Activated CD8-positive, alpha-beta T cell treated with anti-CD3 and anti-CD28 coated beads for 36 hours (primary cell): ENCODE measurements at regions not wholly inside any gene's neighbourhood (a gene's known extent, or its start where the extent isn't known, plus 50 kb on each side); places are given as distances from the start of the nearest gene placed in this dataset.

Experiments used
- ATAC-seq: fragments of 200-7000 bp; cut with Tn5 transposase; one replicate; pipeline ENCODE4 v1.10.0; 2021; ENCODE audit warnings: mild to moderate bottlenecking, moderate library complexity
- CTCF ChIA-PET: fragments of 350-600 bp; sonication (Branson Sonifier 250); formaldehyde crosslinking; loops from one replicate; lab custom pipeline; 2021; ENCODE audit warnings: antibody characterized with exemption; lab: Charles Lee
- POLR2A ChIA-PET: fragments of 350-600 bp; sonication (Branson Sonifier 250); formaldehyde crosslinking; loops from one replicate; lab custom pipeline; 2021; ENCODE audit warnings: antibody characterized with exemption; lab: Charles Lee
- DNase-seq: peaks from one replicate; pipeline ENCODE4 v3.0.0-alpha.2; 2020
- H3K27ac Mint-ChIP-seq: one replicate; pipeline ENCODE4 v1.8.0; 2021; ENCODE audit warnings: mild to moderate bottlenecking, mixed read lengths
- H3K27me3 Mint-ChIP-seq: one replicate; pipeline ENCODE4 v1.8.0; 2021; ENCODE audit warnings: mixed read lengths
- H3K36me3 Mint-ChIP-seq: one replicate; pipeline ENCODE4 v1.8.0; 2021; ENCODE audit warnings: low read depth, mixed read lengths
- H3K4me1 Mint-ChIP-seq: one replicate; pipeline ENCODE4 v1.8.0; 2021; ENCODE audit warnings: low read depth, mixed read lengths
- H3K4me3 Mint-ChIP-seq: one replicate; pipeline ENCODE4 v1.8.0; 2021; ENCODE audit warnings: mild to moderate bottlenecking, moderate library complexity, mixed read lengths
- H3K9me3 Mint-ChIP-seq: one replicate; pipeline ENCODE4 v1.8.0; 2021; ENCODE audit warnings: mixed read lengths
- intact Hi-C: fragments of 100-400 bp; cut with micrococcal nuclease; formaldehyde crosslinking; loops from one replicate; pipeline ENCODE4 v1.10.0; 2022
- TF ChIP-seq, protein P1 (sequence below): fragments of 200-600 bp; IDR thresholded peaks from one replicate; pipeline ENCODE4 v1.8.0; 2022; ENCODE audit warnings: antibody characterized with exemption, mild to moderate bottlenecking

DNA sequence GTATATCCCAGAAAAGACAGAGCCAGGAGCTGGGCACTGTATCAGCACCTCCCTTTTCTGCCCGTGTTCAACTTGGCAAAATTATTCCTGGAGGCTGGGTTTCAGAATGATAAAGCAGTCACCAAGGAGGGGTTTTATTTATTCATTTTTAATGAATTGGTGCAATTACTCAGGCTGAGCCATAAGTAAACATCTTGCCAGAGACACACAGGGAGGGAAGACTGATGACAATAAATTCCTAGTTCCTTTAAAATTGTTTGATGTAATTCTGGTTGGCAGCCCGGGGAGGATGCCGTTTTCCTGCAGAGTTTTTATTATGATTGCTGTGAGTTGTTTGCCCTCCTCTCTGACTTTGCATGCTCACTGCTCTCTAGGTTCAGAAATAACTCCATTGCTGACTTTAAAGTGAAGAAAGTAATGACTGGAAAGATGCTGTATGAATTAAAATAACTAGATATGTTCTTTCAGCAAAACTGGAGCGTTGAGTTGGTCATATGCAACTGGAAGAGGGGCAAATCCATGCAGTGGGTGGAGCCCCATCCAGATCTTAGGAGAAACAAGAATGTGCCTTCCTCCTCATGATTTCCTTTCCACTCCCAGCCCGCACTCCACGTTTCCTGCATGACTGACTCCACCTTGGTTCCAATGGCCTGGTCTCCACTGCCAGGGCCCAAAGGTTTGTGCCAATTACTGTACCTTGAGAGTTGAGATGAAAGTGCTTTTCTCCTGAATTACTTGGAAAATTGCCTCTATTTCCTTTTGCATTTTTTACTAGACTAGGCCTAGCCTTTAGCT, 182.1 kb downstream of the RFC3 start:
- CTCF ChIA-PET = no interaction called here
- no peaks in the 10 kb centered on the region for H3K9me3 Mint-ChIP-seq

DNA sequence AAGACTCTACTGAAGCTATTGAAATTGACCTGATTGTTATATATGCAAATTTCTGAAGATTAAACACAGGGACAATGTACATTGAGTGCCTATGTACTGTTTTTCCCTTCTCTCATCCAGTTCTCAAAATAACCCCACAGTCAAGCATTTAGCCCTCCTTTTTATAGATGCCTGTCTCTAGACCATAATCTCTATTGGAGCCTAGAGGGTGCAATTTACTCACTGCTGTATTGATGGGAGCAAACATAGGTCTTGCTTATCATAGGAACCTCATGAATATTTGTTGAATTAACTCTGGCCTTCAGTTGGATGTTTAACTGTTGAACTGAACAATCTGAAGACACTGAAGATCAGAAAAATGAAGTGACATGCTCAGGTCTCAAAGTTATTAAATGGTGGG, 183.0 kb downstream of the RFC3 start:
- no peak for ATAC-seq
- TF ChIP-seq, protein P1, sequence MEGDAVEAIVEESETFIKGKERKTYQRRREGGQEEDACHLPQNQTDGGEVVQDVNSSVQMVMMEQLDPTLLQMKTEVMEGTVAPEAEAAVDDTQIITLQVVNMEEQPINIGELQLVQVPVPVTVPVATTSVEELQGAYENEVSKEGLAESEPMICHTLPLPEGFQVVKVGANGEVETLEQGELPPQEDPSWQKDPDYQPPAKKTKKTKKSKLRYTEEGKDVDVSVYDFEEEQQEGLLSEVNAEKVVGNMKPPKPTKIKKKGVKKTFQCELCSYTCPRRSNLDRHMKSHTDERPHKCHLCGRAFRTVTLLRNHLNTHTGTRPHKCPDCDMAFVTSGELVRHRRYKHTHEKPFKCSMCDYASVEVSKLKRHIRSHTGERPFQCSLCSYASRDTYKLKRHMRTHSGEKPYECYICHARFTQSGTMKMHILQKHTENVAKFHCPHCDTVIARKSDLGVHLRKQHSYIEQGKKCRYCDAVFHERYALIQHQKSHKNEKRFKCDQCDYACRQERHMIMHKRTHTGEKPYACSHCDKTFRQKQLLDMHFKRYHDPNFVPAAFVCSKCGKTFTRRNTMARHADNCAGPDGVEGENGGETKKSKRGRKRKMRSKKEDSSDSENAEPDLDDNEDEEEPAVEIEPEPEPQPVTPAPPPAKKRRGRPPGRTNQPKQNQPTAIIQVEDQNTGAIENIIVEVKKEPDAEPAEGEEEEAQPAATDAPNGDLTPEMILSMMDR = no peak
- CTCF ChIA-PET = no interaction called here
- Mint-ChIP-seq H3K27me3 (peaks cover 2% of the 10 kb centered on the region), H3K4me1 (no peaks in the 10 kb centered on the region), H3K4me3 (no peak overlapping the region), H3K27ac (no peak overlapping the region), H3K9me3 (no peaks in the 10 kb centered on the region), H3K36me3 (no peaks in the 10 kb centered on the region)
- intact Hi-C loops = no loop called here
- no peak for DNase-seq
- POLR2A ChIA-PET = no interaction called here

More for the DNA sequence above, 182.1 kb downstream of the RFC3 start:
- H3K36me3 Mint-ChIP-seq = no peaks in the 10 kb centered on the region
- TF ChIP-seq, protein P1 = no peak
- H3K27me3 Mint-ChIP-seq = peaks cover 2% of the 10 kb centered on the region
- no peaks in the 10 kb centered on the region for H3K4me1 Mint-ChIP-seq
- no peak for ATAC-seq
- POLR2A ChIA-PET = no interaction called here
- no peak overlapping the region for H3K27ac Mint-ChIP-seq
- intact Hi-C loops = no loop called here
- no peak overlapping the region for H3K4me3 Mint-ChIP-seq
- no peak for DNase-seq

DNA sequence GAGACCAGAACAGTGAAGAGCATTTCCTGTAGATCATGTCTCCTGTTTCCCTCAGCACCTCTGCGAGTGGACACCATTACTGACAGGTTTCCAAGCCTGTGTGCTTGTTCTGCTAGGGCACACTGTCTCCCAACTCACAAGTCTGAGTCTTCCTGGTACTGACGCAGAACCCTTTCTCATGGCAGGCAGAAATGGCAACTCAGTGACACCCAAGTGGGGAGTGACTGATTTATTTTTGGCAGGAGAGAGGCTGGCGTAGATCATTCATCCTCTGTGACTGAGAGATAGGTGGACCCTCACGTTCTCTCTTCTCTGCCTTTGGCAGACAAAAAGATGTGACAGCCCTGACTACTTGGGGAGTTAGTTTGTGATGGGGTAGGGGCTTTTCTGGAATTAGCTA, 183.4 kb downstream of the RFC3 start:
- H3K9me3 Mint-ChIP-seq = no peaks in the 10 kb centered on the region
- TF ChIP-seq, protein P1 = no peak
- ATAC-seq = no peak
- no peak for DNase-seq
- no peaks in the 10 kb centered on the region for H3K36me3 Mint-ChIP-seq
- ChIA-PET CTCF (no interaction called here), POLR2A (no interaction called here)
- no peak overlapping the region for H3K27ac Mint-ChIP-seq
- no peaks in the 10 kb centered on the region for H3K4me1 Mint-ChIP-seq
- intact Hi-C loops = no loop called here
- H3K27me3 Mint-ChIP-seq = peaks cover 2% of the 10 kb centered on the region
- H3K4me3 Mint-ChIP-seq = no peak overlapping the region

DNA sequence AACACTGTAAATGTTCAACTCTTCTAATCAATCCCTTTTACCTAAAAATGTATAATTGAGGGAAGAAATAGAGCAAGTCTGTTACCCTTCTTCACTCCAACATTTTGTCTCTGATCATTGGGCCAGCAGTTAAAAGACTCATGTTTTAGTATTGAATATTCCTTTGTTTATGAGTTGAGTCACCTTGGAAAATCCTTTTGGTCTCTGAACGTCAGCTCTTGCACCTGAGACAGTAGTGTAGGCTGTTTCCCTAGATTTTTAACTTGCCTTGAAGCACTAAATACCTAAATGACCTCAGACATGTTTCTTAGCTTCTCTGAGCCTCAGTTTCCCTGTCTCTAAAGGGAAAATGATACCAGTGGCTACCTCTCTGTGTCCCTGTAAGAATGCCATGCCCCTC, 184.2 kb downstream of the RFC3 start:
- ATAC-seq (no peak), DNase-seq (no peak)
- Mint-ChIP-seq H3K4me1 (no peaks in the 10 kb centered on the region), H3K27me3 (peaks cover under 1% of the 10 kb centered on the region), H3K9me3 (no peaks in the 10 kb centered on the region), H3K27ac (no peak overlapping the region), H3K4me3 (no peak overlapping the region), H3K36me3 (no peaks in the 10 kb centered on the region)
- POLR2A ChIA-PET = no interaction called here
- CTCF ChIA-PET = no interaction called here
- intact Hi-C loops = no loop called here
- TF ChIP-seq, protein P1 = no peak

DNA sequence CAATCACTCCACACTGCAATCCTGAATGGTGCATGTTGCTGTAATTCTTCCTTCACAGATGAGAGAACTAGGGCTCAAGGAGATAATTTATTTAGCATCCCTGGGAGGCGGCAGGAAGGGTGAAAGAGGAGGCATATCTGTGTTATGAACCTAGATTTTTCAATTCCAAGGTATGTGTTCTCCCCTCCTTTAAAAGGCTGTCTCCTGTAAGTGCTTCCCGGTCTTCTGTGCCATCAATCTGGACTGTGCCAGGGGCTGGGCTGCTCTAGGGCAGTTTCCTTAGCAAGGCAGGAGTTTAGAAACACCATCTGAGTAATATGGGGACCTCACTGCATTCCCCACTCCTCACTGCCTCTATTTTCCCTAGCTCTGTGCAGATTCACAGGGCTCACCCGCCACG, 185.0 kb downstream of the RFC3 start:
- no peaks in the 10 kb centered on the region for H3K4me1 Mint-ChIP-seq
- TF ChIP-seq, protein P1 = no peak
- intact Hi-C loops = no loop called here
- no peak for DNase-seq
- H3K27ac Mint-ChIP-seq = no peak overlapping the region
- ATAC-seq = no peak
- ChIA-PET CTCF (no interaction called here), POLR2A (no interaction called here)
- no peaks in the 10 kb centered on the region for H3K36me3 Mint-ChIP-seq
- H3K27me3 Mint-ChIP-seq = no peaks in the 10 kb centered on the region
- no peaks in the 10 kb centered on the region for H3K9me3 Mint-ChIP-seq
- no peak overlapping the region for H3K4me3 Mint-ChIP-seq
